ENCODE measurements at regions not wholly inside any gene's neighbourhood (a gene's known extent, or its start where the extent isn't known, plus 50 kb on each side); places are given as distances from the start of the nearest gene placed in this dataset.

DNA sequence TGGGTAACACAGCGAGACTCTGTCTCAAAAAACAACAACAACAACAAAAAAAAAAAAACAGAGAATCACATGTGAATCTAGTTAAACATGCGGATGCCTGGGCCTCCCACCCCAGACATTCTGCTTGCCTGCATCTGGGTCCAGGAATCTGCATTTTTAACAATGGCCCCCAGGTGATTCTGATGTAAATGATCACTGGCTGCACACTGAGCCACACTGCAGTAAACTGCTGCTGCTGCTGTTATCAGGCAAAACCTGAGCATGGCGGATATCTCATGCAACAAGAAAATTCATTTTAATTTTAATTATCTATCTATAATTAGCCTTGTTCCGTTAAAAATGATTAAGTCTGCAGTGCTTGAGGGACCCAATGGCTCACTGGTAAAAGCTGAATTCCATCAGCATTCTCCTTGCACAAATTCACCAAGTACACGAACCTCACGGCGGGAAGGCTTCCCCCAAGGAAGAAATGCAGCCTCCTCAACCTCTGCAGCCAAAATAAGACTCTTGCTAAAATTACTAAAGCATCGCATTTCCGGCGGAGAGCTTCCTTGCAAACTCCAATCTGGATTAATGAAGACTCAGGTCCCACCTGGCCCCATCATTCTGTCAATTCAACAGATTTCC is 81.6 kb upstream of the SNX9 start:
- RAD21 ChIA-PET (ENCODE audit: low non-redundant PET in 1 of 2, low total read pairs in 2 of 2, uncharacterized antibody in 2 of 2, unreplicated experiment in 2 of 2) = no interaction called here
- no TSS peak for BruUV-seq (replicated peaks)
- no peak for ATAC-seq
- no peak overlapping the region for H2AFZ ChIP-seq (ENCODE audit: low read depth, low read length, poor library complexity, severe bottlenecking)
- POLR2A ChIA-PET = no interaction called here
- no peak overlapping the region for H3K9ac ChIP-seq (ENCODE audit: low read length)
- H3K4me1 ChIP-seq (ENCODE audit: control insufficient read depth in 1 of 2, insufficient read depth in 2 of 2, low read length in 2 of 2) = no peaks in the 10 kb centered on the region
- H3K4me3 ChIP-seq (replicated peaks in 1 of 2; ENCODE audit: low read depth in 1 of 2, low read length in 2 of 2) = no peak overlapping the region
- no peaks in the 10 kb centered on the region for H3K9me2 ChIP-seq (ENCODE audit: insufficient read depth)
- H3K79me2 ChIP-seq (ENCODE audit: insufficient read depth, low read length) = no peaks in the 10 kb centered on the region
- H3K9me3 ChIP-seq (ENCODE audit: control insufficient read depth in 1 of 2, insufficient read depth in 1 of 2, low read depth in 1 of 2, low read length in 2 of 2) = no peaks in the 10 kb centered on the region
- intact Hi-C loops (cut with micrococcal nuclease) = no loop called here
- no peak overlapping the region for H3K4me2 ChIP-seq (ENCODE audit: low read length)
- DNase-seq (ENCODE audit: low read depth, low spot score) = no peak
- no peaks in the 10 kb centered on the region for H3K36me3 ChIP-seq (ENCODE audit: control insufficient read depth in 1 of 2, insufficient read depth in 2 of 2, low read length in 2 of 2)
- no peaks in the 10 kb centered on the region for H3K27me3 ChIP-seq (ENCODE audit: insufficient read depth, low read length)
- H3K27ac ChIP-seq (ENCODE audit: low read depth, low read length) = no peak overlapping the region
- TF ChIP-seq, protein P1, sequence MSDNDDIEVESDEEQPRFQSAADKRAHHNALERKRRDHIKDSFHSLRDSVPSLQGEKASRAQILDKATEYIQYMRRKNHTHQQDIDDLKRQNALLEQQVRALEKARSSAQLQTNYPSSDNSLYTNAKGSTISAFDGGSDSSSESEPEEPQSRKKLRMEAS (IDR thresholded peaks at IDR 0.05) = no peak
- TF ChIP-seq CBX3 (IDR thresholded peaks at IDR 0.05; ENCODE audit: low read depth) (no peak), RAD21 (IDR thresholded peaks at IDR 0.05; ENCODE audit: low read depth) (no peak), EGR1 (IDR thresholded peaks at IDR 0.05; ENCODE audit: low read depth) (no peak)
- TF ChIP-seq, protein P2, sequence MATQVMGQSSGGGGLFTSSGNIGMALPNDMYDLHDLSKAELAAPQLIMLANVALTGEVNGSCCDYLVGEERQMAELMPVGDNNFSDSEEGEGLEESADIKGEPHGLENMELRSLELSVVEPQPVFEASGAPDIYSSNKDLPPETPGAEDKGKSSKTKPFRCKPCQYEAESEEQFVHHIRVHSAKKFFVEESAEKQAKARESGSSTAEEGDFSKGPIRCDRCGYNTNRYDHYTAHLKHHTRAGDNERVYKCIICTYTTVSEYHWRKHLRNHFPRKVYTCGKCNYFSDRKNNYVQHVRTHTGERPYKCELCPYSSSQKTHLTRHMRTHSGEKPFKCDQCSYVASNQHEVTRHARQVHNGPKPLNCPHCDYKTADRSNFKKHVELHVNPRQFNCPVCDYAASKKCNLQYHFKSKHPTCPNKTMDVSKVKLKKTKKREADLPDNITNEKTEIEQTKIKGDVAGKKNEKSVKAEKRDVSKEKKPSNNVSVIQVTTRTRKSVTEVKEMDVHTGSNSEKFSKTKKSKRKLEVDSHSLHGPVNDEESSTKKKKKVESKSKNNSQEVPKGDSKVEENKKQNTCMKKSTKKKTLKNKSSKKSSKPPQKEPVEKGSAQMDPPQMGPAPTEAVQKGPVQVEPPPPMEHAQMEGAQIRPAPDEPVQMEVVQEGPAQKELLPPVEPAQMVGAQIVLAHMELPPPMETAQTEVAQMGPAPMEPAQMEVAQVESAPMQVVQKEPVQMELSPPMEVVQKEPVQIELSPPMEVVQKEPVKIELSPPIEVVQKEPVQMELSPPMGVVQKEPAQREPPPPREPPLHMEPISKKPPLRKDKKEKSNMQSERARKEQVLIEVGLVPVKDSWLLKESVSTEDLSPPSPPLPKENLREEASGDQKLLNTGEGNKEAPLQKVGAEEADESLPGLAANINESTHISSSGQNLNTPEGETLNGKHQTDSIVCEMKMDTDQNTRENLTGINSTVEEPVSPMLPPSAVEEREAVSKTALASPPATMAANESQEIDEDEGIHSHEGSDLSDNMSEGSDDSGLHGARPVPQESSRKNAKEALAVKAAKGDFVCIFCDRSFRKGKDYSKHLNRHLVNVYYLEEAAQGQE (IDR thresholded peaks at IDR 0.05; ENCODE audit: low read depth) = no peak
- no peaks in the 10 kb centered on the region for H4K20me1 ChIP-seq (ENCODE audit: insufficient read depth)
- CTCF ChIA-PET = no interaction called here

DNA sequence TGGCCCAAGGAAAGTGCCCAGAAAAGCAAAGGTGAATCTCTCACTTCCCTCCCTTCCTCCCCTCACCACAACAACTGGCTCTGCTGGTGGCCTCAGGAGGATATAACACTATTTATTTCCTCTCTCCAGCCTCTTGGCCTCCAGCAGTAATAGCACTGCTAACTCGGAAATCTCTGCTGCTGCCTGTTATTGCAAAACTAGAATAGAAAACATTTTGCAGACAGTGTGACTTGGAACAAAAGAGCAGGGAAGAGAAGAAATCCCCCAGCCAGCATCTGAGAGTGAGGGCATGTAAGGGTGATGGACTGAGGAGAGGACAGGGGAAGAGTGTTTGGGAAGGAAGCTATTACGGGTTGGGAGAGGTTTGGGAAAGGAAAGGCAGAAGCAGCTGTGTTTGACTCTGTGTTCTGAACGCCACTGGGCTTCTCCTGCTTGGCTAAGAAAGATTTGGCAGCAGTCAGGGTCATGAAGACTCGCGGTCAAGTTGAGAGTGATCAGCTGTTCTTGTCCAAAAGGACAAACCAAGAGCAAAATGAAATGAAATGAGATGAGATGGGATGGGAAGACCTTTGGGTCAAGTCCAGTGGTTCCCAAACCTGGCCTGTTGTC is 81.0 kb upstream of the SNX9 start:
- no peaks in the 10 kb centered on the region for H3K4me1 ChIP-seq (ENCODE audit: control insufficient read depth in 1 of 2, insufficient read depth in 2 of 2, low read length in 2 of 2)
- POLR2A ChIA-PET = no interaction called here
- ATAC-seq (no peak), DNase-seq (ENCODE audit: low read depth, low spot score) (no peak)
- RAD21 ChIA-PET (ENCODE audit: low non-redundant PET in 1 of 2, low total read pairs in 2 of 2, uncharacterized antibody in 2 of 2, unreplicated experiment in 2 of 2) = no interaction called here
- no peaks in the 10 kb centered on the region for H4K20me1 ChIP-seq (ENCODE audit: insufficient read depth)
- no peak overlapping the region for H3K4me3 ChIP-seq (replicated peaks in 1 of 2; ENCODE audit: low read depth in 1 of 2, low read length in 2 of 2)
- no peaks in the 10 kb centered on the region for H3K9me3 ChIP-seq (ENCODE audit: control insufficient read depth in 1 of 2, insufficient read depth in 1 of 2, low read depth in 1 of 2, low read length in 2 of 2)
- no peak overlapping the region for H3K9ac ChIP-seq (ENCODE audit: low read length)
- no peaks in the 10 kb centered on the region for H3K36me3 ChIP-seq (ENCODE audit: control insufficient read depth in 1 of 2, insufficient read depth in 2 of 2, low read length in 2 of 2)
- H2AFZ ChIP-seq (ENCODE audit: low read depth, low read length, poor library complexity, severe bottlenecking) = no peak overlapping the region
- no peak overlapping the region for H3K27ac ChIP-seq (ENCODE audit: low read depth, low read length)
- TF ChIP-seq SIN3A (IDR thresholded peaks at IDR 0.05; ENCODE audit: low read depth) = no peak
- H3K79me2 ChIP-seq (ENCODE audit: insufficient read depth, low read length) = no peaks in the 10 kb centered on the region
- no TSS peak for BruUV-seq (replicated peaks)
- H3K9me2 ChIP-seq (ENCODE audit: insufficient read depth) = no peaks in the 10 kb centered on the region
- intact Hi-C loops (cut with micrococcal nuclease) = no loop called here
- CTCF ChIA-PET = no interaction called here
- H3K27me3 ChIP-seq (ENCODE audit: insufficient read depth, low read length) = no peaks in the 10 kb centered on the region
- H3K4me2 ChIP-seq (ENCODE audit: low read length) = no peak overlapping the region

Measured in HCT116 (cell line).